ENCODE measurements at regions not wholly inside any gene's neighbourhood (a gene's known extent, or its start where the extent isn't known, plus 50 kb on each side); places are given as distances from the start of the nearest gene placed in this dataset.

DNA sequence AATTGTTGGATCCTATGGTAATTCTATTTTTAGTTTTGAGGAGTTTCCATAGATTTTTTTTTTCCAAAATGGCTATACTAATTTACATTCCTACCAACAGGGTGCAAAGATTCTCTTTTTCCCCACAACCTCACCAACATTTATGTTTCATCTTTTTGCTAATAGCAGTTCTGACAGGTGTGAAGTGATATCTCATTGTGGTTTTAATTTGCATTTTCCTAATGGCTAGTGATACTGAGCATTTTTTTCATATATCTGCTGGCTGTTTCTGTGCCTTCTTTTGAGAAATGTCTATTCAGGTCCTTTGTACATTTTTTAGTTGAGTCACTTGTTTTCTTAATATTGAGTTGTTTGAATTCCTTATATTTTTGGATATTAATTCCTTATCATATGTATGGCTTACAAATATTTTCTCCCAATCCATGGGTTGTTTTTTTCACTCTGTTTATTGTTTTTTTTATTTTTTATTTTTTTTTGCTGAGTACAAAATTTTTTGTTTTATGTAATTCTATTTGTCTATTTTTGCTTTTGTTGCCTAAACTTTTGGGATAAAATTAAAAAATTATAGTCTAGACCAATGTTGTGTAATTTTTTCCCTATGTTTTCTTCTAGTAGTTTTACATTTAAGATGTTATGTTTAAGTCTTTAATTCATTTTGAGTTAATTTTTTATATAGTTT lies 205.9 kb upstream of the ADCY1 start:
- TF ChIP-seq TAF1 (IDR thresholded peaks at IDR 0.05; ENCODE audit: borderline replicate concordance, insufficient read depth, low read length) (no peak), FOXP2 (optimal IDR thresholded peaks at IDR 0.05; ENCODE audit: borderline replicate concordance, extremely low read depth, extremely low read length, insufficient read depth) (no peak), POLR2AphosphoS5 (IDR thresholded peaks at IDR 0.05; ENCODE audit: low read depth, low read length) (no peak), SIN3A (IDR thresholded peaks at IDR 0.05; ENCODE audit: borderline replicate concordance, insufficient read depth, low read length) (no peak)
- TF ChIP-seq, protein P1, sequence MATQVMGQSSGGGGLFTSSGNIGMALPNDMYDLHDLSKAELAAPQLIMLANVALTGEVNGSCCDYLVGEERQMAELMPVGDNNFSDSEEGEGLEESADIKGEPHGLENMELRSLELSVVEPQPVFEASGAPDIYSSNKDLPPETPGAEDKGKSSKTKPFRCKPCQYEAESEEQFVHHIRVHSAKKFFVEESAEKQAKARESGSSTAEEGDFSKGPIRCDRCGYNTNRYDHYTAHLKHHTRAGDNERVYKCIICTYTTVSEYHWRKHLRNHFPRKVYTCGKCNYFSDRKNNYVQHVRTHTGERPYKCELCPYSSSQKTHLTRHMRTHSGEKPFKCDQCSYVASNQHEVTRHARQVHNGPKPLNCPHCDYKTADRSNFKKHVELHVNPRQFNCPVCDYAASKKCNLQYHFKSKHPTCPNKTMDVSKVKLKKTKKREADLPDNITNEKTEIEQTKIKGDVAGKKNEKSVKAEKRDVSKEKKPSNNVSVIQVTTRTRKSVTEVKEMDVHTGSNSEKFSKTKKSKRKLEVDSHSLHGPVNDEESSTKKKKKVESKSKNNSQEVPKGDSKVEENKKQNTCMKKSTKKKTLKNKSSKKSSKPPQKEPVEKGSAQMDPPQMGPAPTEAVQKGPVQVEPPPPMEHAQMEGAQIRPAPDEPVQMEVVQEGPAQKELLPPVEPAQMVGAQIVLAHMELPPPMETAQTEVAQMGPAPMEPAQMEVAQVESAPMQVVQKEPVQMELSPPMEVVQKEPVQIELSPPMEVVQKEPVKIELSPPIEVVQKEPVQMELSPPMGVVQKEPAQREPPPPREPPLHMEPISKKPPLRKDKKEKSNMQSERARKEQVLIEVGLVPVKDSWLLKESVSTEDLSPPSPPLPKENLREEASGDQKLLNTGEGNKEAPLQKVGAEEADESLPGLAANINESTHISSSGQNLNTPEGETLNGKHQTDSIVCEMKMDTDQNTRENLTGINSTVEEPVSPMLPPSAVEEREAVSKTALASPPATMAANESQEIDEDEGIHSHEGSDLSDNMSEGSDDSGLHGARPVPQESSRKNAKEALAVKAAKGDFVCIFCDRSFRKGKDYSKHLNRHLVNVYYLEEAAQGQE (IDR thresholded peaks at IDR 0.05; ENCODE audit: insufficient read depth in 1 of 2, low read depth in 2 of 2, low read length in 2 of 2) = no peak

DNA sequence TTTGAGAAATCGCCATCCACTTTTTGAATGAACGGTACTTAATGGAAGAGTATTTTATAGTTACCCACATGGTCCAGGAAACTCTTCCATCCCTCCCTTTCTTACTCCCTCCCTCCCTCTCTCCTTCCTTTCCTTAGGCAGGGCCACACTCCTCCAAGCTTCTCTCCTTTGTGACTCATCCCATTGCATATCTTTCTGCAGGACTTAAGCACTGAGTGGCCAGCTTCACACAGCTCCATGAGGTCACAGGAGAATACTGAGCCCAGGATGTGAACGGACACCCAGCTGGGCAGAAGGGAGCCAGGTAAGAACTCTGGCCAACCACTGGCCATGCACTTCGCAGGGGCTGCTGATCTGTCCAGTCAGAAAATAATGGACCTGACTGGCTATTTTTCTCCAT lies 189.7 kb upstream of the ADCY1 start:
- TF ChIP-seq, protein P1 (IDR thresholded peaks at IDR 0.05; ENCODE audit: insufficient read depth in 1 of 2, low read depth in 2 of 2, low read length in 2 of 2) = no peak
- TF ChIP-seq POLR2AphosphoS5 (IDR thresholded peaks at IDR 0.05; ENCODE audit: low read depth, low read length) (no peak), FOXP2 (optimal IDR thresholded peaks at IDR 0.05; ENCODE audit: borderline replicate concordance, extremely low read depth, extremely low read length, insufficient read depth) (no peak)

DNA sequence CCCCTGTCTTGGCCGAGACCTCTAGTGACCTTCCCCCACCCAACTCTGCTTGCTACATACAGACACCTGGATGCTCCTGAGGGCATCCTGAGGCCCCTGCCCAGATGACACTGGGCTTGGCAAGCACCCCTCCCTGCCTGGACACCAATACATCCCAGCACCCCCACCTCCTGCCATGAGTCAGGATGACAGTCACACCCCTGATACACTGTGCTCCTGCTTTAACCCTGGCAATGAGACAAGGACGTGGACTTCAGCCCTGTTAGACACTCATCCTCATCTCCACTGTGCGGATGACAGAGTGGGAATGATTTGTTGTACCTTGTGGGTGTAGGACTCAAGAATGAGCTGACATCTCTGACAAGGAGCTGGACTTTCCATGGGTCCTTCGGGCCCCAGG lies 186.3 kb upstream of the ADCY1 start:
- TF ChIP-seq POLR2AphosphoS5 (IDR thresholded peaks at IDR 0.05; ENCODE audit: low read depth, low read length) (no peak), FOXP2 (optimal IDR thresholded peaks at IDR 0.05; ENCODE audit: borderline replicate concordance, extremely low read depth, extremely low read length, insufficient read depth) (no peak), TAF1 (IDR thresholded peaks at IDR 0.05; ENCODE audit: borderline replicate concordance, insufficient read depth, low read length) (no peak), SIN3A (IDR thresholded peaks at IDR 0.05; ENCODE audit: borderline replicate concordance, insufficient read depth, low read length) (no peak)
- TF ChIP-seq, protein P1 (IDR thresholded peaks at IDR 0.05; ENCODE audit: insufficient read depth in 1 of 2, low read depth in 2 of 2, low read length in 2 of 2) = no peak

GRCh38 chr7:45389073-45389872 lies 184.9 kb upstream of the ADCY1 start:
- TF ChIP-seq FOXP2 (optimal IDR thresholded peaks at IDR 0.05; ENCODE audit: borderline replicate concordance, extremely low read depth, extremely low read length, insufficient read depth) (no peak), TAF1 (IDR thresholded peaks at IDR 0.05; ENCODE audit: borderline replicate concordance, insufficient read depth, low read length) (no peak), SIN3A (IDR thresholded peaks at IDR 0.05; ENCODE audit: borderline replicate concordance, insufficient read depth, low read length) (no peak), POLR2AphosphoS5 (IDR thresholded peaks at IDR 0.05; ENCODE audit: low read depth, low read length) (no peak)
- TF ChIP-seq, protein P1 (IDR thresholded peaks at IDR 0.05; ENCODE audit: insufficient read depth in 1 of 2, low read depth in 2 of 2, low read length in 2 of 2) = no peak
